Upper lobe of left lung (tissue), 6 donors: ENCODE measurements at regions not wholly inside any gene's neighbourhood (a gene's known extent, or its start where the extent isn't known, plus 50 kb on each side); places are given as distances from the start of the nearest gene placed in this dataset.

Experiments
- ATAC-seq, 2 donors: fragments of 200-7000 bp; cut with Tn5 transposase; one replicate each; pipeline ENCODE4 v1.9.1; 2022; ENCODE audit warnings: mild to moderate bottlenecking in 2 of 2, moderate library complexity in 2 of 2; ENCODE audit not compliant: low FRiP score in 2 of 2
- DNase-seq, 2 donors: peaks; one replicate each; pipeline ENCODE4 v3.0.0-alpha.2; 2019 to 2020
- H3K27ac ChIP-seq, 4 donors: fragments of 200-600 bp; sonication (generic); one replicate each; pipeline ENCODE4 v1.5.1; 2016 to 2019
- H3K27me3 ChIP-seq, 4 donors: fragments of 200-600 bp; sonication (generic); one replicate each; pipeline ENCODE4 v1.5.1; 2017 to 2019
- H3K36me3 ChIP-seq, 4 donors: fragments of 200-600 bp; sonication (generic); one replicate each; pipeline ENCODE4 v1.5.1; 2016 to 2019
- H3K4me1 ChIP-seq, 4 donors: fragments of 200-600 bp; sonication (generic); one replicate each; pipeline ENCODE4 v1.5.1; 2018 to 2019
- H3K4me3 ChIP-seq, 4 donors: fragments of 200-600 bp; sonication (generic); one replicate each; pipeline ENCODE4 v1.5.1; 2017 to 2019; ENCODE audit warnings: mild to moderate bottlenecking in 2 of 4, moderate library complexity in 1 of 4
- H3K9me3 ChIP-seq, 4 donors: fragments of 200-600 bp; sonication (generic); one replicate each; pipeline ENCODE4 v1.5.1; 2018 to 2019
- CTCF ChIP-seq, 6 experiments: fragments of 450-650 bp in 4 of 6; fragments of 200-600 bp in 2 of 6; sonication (generic) in 2 of 6; IDR thresholded peaks; one replicate each; pipeline ENCODE4 v1.5.1; 2016 to 2019; ENCODE audit warnings: antibody characterized with exemption in 6 of 6
- EP300 ChIP-seq, 4 donors: sonication (generic); formaldehyde crosslinking; IDR thresholded peaks; one replicate each; pipeline ENCODE4 v1.5.1; 2017; ENCODE audit warnings: antibody characterized with exemption in 4 of 4, control low read depth in 2 of 4
- POLR2A ChIP-seq, 4 donors: fragments of 450-650 bp; IDR thresholded peaks; one replicate each; pipeline ENCODE4 v1.5.1; 2016 to 2017; ENCODE audit warnings: antibody characterized with exemption in 4 of 4, mild to moderate bottlenecking in 2 of 4
- POLR2AphosphoS5 ChIP-seq, 2 donors: sonication (generic); formaldehyde crosslinking; IDR thresholded peaks; one replicate each; pipeline ENCODE4 v1.5.1; 2017; ENCODE audit warnings: antibody characterized with exemption in 2 of 2
- WGBS, 2 donors: methylation state at CpG; one replicate each; pipeline ENCODE4 v1.1.5; 2017 to 2018; 5-methylcytosine and 5-hydroxymethylcytosine counted together
- donor health status: DM: no; HTN: no; CAD: no; lungs with moderate emphysema.
- donor health status: DM: no; HTN: yes; CAD: no; lungs with severe emphysema.

DNA sequence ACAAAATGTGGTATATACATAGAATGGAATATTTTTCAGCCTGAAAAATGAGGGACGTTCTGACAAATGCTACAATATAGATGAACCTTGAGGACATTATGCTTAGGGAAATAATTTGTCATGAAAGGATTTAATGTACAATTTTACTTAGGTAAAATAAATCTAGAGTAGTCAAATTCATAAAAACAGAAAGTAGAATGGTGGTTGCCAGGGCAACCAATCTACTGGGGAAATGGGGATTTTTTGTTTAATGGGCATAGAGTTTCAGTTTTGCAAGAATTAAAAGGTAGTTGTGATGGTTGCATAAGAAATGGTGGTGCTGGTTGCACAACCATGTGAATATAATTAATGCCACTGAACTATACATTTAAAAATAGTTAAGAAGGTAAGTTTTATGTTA, 296.0 kb upstream of the SP4 start:
- peaks cover 0 to 9% (median 4%) of the 10 kb centered on the region in 4 donors for H3K9me3 ChIP-seq
- no peaks in the 10 kb centered on the region for H3K27me3 ChIP-seq
- H3K4me3 ChIP-seq: no peak overlapping the region
- no peak overlapping the region for H3K27ac ChIP-seq
- WGBS, 2 donors: 87 to 90% methylated on average over 1 of the region's 1 CpG
- no peak for TF ChIP-seq EP300 (IDR thresholded peaks at IDR 0.05)
- no peak for TF ChIP-seq POLR2AphosphoS5 (IDR thresholded peaks at IDR 0.05)
- no peak for TF ChIP-seq CTCF (IDR thresholded peaks at IDR 0.05)
- TF ChIP-seq POLR2A (IDR thresholded peaks at IDR 0.05): no peak
- no peak for ATAC-seq
- no peaks in the 10 kb centered on the region for H3K4me1 ChIP-seq
- no peak for DNase-seq
- no peaks in the 10 kb centered on the region for H3K36me3 ChIP-seq

DNA sequence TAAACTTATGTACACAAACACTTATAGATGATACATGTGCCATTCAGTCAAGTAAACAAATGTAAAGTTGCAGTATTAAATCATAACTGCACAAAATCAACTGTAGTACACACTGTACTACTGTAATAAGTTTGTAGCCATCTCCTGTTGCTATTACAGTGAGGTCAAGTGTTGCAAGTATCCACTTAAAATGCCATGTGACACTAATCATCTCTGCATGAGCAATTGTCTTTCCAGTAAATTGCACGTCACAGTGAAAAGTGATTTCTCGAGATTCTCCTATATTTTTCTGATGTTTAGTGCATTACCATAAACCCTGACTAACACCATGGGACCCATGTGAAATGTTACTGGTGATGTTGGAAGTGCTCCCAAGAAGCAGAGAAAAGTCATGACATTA, 293.3 kb upstream of the SP4 start:
- 89 to 92% methylated on average over 2 of the region's 2 CpGs for WGBS, 2 donors
- no peak for DNase-seq
- no peaks in the 10 kb centered on the region for H3K4me1 ChIP-seq
- H3K9me3 ChIP-seq: peaks cover 0 to 9% (median 4%) of the 10 kb centered on the region in 4 donors
- no peaks in the 10 kb centered on the region for H3K36me3 ChIP-seq
- TF ChIP-seq EP300 (IDR thresholded peaks at IDR 0.05): no peak
- no peak for TF ChIP-seq POLR2A (IDR thresholded peaks at IDR 0.05)
- no peak for TF ChIP-seq CTCF (IDR thresholded peaks at IDR 0.05)
- no peak for TF ChIP-seq POLR2AphosphoS5 (IDR thresholded peaks at IDR 0.05)
- no peak overlapping the region for H3K27ac ChIP-seq
- no peak overlapping the region for H3K4me3 ChIP-seq
- no peaks in the 10 kb centered on the region for H3K27me3 ChIP-seq
- no peak for ATAC-seq

GRCh38 chr7:21135437-21135836, 292.4 kb upstream of the SP4 start:
- TF ChIP-seq EP300 (IDR thresholded peaks at IDR 0.05) (no peak), POLR2A (IDR thresholded peaks at IDR 0.05) (no peak), POLR2AphosphoS5 (IDR thresholded peaks at IDR 0.05) (no peak), CTCF (IDR thresholded peaks at IDR 0.05) (no peak)
- Histone ChIP-seq H3K36me3 (no peaks in the 10 kb centered on the region), H3K4me3 (no peak overlapping the region), H3K4me1 (no peaks in the 10 kb centered on the region), H3K27ac (no peak overlapping the region), H3K9me3 (peaks cover 0 to 9% (median 4%) of the 10 kb centered on the region in 4 donors), H3K27me3 (no peaks in the 10 kb centered on the region)
- DNase-seq (no peak), ATAC-seq (no peak)
- WGBS, 2 donors: 51 to 74% methylated on average over 2 of the region's 2 CpGs

- DNase-seq: no peak
- Histone ChIP-seq H3K36me3 (no peaks in the 10 kb centered on the region), H3K27ac (no peak overlapping the region), H3K9me3 (peaks cover 0 to 9% (median 4%) of the 10 kb centered on the region in 4 donors), H3K4me1 (no peaks in the 10 kb centered on the region), H3K4me3 (no peak overlapping the region), H3K27me3 (no peaks in the 10 kb centered on the region)
- TF ChIP-seq CTCF (IDR thresholded peaks at IDR 0.05) (no peak), POLR2AphosphoS5 (IDR thresholded peaks at IDR 0.05) (no peak), EP300 (IDR thresholded peaks at IDR 0.05) (no peak), POLR2A (IDR thresholded peaks at IDR 0.05) (no peak)
- WGBS, 2 donors: 85 to 87% methylated on average over 3 of the region's 3 CpGs
- no peak for ATAC-seq
Measured at GRCh38 chr7:21137640-21138039, 290.2 kb upstream of the SP4 start.

GRCh38 chr7:21140622-21141021, 287.3 kb upstream of the SP4 start:
- DNase-seq: no peak
- Histone ChIP-seq H3K4me3 (no peak overlapping the region), H3K27me3 (no peaks in the 10 kb centered on the region), H3K9me3 (no peaks in the 10 kb centered on the region), H3K36me3 (no peaks in the 10 kb centered on the region), H3K27ac (no peak overlapping the region), H3K4me1 (no peaks in the 10 kb centered on the region)
- TF ChIP-seq EP300 (IDR thresholded peaks at IDR 0.05) (no peak), POLR2A (IDR thresholded peaks at IDR 0.05) (no peak), POLR2AphosphoS5 (IDR thresholded peaks at IDR 0.05) (no peak), CTCF (IDR thresholded peaks at IDR 0.05) (no peak)
- ATAC-seq: no peak
- 84 to 86% methylated on average over 3 of the region's 3 CpGs for WGBS, 2 donors
